Stimulated activated CD4-positive, alpha-beta T cell treated with anti-CD3 and anti-CD28 coated beads, Interleukin-15, amount 100 ng/mL, for 1 hour (primary cell): ENCODE measurements at regions not wholly inside any gene's neighbourhood (a gene's known extent, or its start where the extent isn't known, plus 50 kb on each side); places are given as distances from the start of the nearest gene placed in this dataset.

ENCODE experiments used
- DNase-seq, 2 donors: peaks; one replicate each; pipeline ENCODE4 v3.0.0-alpha.2; 2020; ENCODE audit warnings: low read depth in 1 of 2, low spot score in 1 of 2

- DNase-seq: no peak
Measured at GRCh38 chr6:44062771-44063560, 64.3 kb downstream of the MRPL14 start.

DNA sequence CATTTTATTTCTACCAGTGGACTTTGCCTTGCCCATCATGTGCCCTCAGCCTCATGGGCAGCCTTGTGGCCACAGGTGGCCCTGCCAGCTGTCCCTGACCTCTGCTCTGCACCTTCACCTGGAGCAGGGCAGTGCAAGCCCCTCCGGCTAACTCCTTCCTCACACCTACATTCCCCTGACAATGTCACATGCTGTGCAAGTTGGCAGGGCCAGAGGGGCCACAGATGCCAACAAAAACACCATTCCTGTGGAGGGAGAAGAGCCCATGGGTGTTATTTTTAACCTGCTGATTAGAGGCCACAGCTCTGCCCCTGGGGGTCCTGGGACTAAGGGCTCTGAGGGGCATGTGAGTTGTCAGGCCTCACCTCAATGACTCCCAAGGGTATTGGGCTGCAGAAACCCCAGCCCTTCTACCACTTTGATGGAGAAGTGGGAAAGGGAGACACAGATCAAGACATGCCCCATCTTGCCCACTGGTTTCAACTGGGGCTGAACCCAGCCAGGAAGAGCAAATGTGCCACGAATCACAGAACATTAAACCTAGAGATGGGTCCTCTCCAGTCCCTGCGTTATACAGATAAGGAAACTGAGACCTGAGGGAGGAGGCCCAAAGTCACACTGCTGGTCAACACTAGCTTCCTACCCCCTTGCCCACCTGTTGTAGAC, 65.0 kb downstream of the MRPL14 start:
- no peak for DNase-seq

- DNase-seq: no peak
Measured at GRCh38 chr6:44061375-44062104, 65.7 kb downstream of the MRPL14 start.

DNA sequence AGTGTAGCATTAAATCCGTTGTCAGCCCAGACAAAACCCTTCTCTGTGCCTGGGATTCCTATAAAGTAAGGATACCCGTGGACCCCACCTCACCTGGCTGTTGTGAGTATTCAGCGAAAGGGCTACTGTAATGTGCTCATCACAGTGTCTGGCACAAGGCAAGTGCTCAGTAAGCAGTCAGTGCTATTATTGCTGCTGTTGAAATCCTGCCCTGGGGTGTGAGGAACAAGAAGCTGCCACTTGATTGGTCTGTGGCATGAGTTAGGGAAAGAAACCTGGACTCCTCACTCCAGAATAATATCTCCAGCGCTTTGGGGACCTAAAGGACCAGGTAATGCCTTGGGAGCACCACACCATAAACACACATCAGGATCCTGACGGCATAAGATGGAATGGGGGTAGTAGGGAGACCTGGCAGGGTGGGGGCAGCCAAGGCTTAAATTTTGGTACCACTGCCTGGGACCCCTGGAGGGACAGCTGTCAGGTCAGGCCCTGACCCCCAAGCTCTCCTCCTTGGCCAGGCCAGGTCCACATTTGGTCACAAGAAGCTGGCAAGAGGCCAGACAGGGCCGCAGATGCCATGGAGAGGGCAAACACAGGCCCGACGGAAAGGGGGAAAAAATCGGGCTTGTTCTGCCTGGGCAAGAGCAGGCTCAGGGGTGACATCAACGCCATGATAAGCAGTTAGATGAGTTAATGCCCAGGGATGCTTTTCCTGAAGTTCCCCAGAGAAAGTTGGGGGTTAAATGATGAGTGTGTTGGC, 66.5 kb downstream of the MRPL14 start:
- no peak for DNase-seq

DNA sequence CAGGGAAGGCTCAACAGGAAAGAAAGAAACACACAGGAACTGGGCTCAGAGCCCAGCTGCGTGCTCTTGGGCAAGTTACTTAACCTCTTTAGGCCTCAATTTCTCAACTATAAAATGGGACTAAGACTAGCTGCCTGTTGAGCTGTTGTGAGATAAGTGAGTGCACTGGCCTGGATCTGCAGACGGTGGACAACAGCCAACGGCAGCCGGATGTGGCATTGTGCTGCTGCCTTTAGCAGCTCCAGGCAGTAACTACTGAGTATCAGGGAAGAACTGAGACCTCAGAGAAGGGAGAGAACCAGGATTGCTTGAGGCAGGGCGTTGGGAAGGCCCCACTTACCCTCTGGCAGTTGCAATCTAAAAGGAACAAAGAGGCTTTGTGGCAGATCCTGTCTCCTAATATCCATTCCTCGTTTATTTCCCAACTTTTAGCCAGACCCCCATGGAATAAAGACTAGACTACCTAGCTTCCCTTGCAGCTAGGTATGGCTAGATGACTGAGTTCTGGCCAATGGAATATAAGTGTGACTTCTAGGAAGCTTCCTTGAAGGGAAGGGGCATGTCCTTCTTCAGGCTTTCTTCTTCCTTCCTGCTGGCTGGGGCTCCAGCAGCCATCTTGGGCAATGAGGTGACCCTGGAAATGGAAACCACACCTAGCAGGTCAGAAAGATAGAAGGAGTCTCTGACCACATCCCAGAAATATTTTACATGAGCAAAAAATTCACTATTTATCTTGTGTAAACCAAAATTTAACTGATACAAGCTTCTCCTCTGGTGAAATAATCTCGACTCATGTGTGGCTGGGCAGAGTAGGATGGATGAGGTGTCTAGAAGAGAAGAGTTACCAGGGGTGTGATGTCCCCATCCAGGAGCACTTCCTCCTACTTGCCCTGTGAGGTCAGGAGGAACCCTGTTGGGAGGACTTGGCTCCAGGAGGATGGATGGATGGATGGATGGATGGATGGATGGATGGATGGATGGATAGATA, 67.6 kb downstream of the MRPL14 start:
- no peak for DNase-seq

GRCh38 chr6:44058617-44059358, 68.5 kb downstream of the MRPL14 start:
- DNase-seq: no peak

GRCh38 chr6:44057931-44058616, 69.2 kb downstream of the MRPL14 start:
- no peak for DNase-seq

DNA sequence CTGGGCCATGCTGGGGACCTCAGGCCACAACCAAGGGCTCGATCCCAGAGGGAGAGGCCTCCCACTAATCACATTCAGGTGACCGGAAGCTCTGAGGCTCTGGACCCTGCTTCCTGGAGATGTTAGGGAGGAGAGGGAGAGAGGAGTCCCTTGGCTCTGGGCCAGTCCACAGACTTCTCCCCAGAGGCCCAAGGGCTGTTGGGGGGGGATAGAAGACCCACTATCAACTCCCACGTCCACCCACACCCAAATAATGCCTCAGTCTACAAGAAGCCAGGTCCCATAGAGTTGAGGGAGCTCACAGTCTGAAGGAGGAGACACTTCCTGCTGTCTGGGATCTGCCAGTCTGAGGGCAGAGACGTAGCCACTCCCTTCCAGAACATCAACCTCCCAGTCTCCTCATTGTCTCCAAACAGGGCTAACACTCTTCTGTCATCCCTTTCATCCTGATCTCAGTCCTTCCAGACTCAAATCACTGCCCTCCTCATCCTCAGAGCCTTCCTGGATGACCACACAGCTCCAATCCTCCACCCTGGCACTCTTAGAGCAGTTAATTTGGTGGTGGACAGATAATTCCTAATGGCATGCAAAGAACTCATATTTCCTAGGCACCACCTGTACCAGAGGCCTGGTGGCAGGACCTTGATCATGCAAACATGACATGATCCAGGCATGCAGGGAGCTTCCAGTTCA, 69.9 kb downstream of the MRPL14 start:
- no peak for DNase-seq

- DNase-seq: no peak
Measured at GRCh38 chr6:44056392-44057237, 70.6 kb downstream of the MRPL14 start.

GRCh38 chr6:44054721-44055559, 72.3 kb downstream of the MRPL14 start:
- DNase-seq: no peak

GRCh38 chr6:44053760-44054556, 73.3 kb downstream of the MRPL14 start:
- DNase-seq: no peak

DNA sequence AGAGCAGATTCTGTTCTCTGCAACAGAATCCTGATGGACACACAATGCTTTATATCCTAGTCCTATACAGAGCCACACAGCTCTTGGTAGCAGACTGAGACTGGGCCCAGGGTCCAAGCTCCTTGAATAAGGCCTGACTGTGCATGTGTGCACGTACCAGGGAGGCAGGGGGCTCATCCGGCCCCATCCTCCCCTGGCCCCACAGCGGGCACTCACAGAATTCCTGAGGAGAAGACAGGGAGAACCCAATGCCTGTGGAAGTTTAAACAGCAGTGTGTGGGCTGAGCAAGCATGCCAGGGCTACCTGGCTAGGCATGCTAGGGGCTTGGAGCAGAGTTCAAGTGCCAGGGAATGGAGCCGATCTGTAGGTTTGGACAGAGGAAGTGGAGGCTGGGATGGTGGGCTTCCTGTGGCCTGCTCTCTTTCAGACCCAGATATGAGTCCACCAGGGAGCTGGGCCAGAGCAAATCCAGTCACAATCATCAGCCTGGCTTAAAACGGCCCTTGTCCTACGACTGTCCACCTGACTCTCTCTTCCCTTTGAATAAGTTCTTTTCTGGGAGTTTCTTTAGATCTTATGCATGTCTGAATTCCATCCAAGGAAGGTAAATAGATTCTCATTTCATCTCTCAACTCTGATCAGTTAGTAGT, 74.0 kb downstream of the MRPL14 start:
- no peak for DNase-seq

DNA sequence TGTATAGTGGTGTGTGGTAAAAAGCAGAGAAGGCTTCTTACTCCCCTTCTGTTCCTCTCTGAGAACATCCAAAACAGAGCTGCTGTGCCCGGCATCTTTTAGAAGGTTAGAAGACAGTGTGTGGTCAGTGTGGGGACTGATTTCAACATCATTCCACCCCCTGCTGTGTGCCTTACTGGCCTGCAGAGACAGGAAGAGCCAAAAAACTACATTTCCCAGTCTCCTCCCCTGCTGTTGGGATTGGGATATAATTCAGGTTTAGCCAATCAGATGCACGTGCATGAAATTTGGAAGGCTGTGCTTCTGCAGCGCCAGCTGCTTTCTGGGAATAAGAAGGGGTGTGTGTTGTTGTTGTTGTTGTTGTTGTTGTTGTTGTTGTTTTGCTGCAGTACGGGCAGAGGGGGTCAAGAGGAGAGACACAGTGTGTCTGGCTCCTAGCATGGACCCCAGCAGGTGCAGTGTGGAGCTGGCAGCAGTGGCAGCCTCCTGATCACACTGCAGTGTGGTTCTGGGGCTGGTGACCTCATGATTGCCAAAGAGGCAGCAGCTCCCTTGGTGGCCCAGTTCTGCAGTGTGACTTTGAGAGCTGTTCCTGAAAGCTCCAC, 74.7 kb downstream of the MRPL14 start:
- no peak for DNase-seq

DNA sequence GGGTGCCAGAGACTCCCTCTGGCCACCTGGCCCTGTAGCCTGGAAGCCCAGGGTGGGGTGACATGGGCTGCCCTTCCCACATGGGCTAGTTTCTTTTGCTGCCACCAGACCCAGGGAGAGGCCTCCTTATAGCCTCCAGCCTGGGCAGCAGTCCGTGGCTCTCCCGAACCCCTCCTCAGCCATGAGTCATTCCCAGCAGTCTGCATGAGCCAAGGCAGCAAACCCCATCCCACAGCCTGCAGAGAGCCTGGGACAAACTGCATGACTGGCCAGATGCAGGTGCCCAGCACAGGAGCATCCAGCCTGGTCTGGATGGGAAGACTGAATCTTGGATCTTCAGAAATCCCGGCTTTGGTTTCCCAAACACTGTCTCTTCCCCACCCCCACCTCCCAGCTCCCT, 75.7 kb downstream of the MRPL14 start:
- no peak for DNase-seq
